Stomach smooth muscle (tissue), 2 donors: ENCODE measurements at regions not wholly inside any gene's neighbourhood (a gene's known extent, or its start where the extent isn't known, plus 50 kb on each side); places are given as distances from the start of the nearest gene placed in this dataset.

Experiments
- H3K27ac ChIP-seq: one replicate; pipeline ENCODE4 v1.7.0; 2013; ENCODE audit warnings: mild to moderate bottlenecking, low read length, inconsistent platforms
- H3K27me3 ChIP-seq, 2 donors: one replicate each; pipeline ENCODE4 v1.7.0; 2013; ENCODE audit warnings: low read length in 2 of 2; ENCODE audit not compliant: insufficient read depth in 2 of 2, control insufficient read depth in 1 of 2
- H3K36me3 ChIP-seq, 2 donors: one replicate each; pipeline ENCODE4 v1.7.0; 2013; ENCODE audit warnings: low read length in 2 of 2; ENCODE audit not compliant: control insufficient read depth in 2 of 2, insufficient read depth in 2 of 2
- H3K4me1 ChIP-seq: one replicate; pipeline ENCODE4 v1.7.0; 2013; ENCODE audit warnings: low read length; ENCODE audit not compliant: control insufficient read depth, insufficient read depth
- H3K4me3 ChIP-seq, 2 donors: one replicate each; pipeline ENCODE4 v1.7.0; 2013; ENCODE audit warnings: low read length in 2 of 2
- H3K9ac ChIP-seq, 2 donors: one replicate each; pipeline ENCODE4 v1.7.0; 2013; ENCODE audit warnings: low read length in 2 of 2, mild to moderate bottlenecking in 1 of 2
- H3K9me3 ChIP-seq, 2 donors: one replicate each; pipeline ENCODE4 v1.7.0; 2013; ENCODE audit warnings: low read length in 2 of 2; ENCODE audit not compliant: control insufficient read depth in 2 of 2
- donor health status: healthy.
- donor health status: Pancreatic carcinoma.

- Histone ChIP-seq H3K4me1 (no peaks in the 10 kb centered on the region), H3K27ac (no peak overlapping the region), H3K9ac (no peak overlapping the region), H3K27me3 (no peaks in the 10 kb centered on the region), H3K4me3 (no peak overlapping the region), H3K9me3 (no peaks in the 10 kb centered on the region), H3K36me3 (no peaks in the 10 kb centered on the region)
These were observed 154.0 kb downstream of the INHBB start for GRCh38 chr2:120499784-120500495.

GRCh38 chr2:120501591-120501990 is 155.7 kb downstream of the INHBB start:
- Histone ChIP-seq H3K9me3 (no peaks in the 10 kb centered on the region), H3K9ac (no peak overlapping the region), H3K36me3 (no peaks in the 10 kb centered on the region), H3K4me1 (no peaks in the 10 kb centered on the region), H3K4me3 (no peak overlapping the region), H3K27me3 (no peaks in the 10 kb centered on the region), H3K27ac (no peak overlapping the region)

- Histone ChIP-seq H3K36me3 (no peaks in the 10 kb centered on the region), H3K9ac (no peak overlapping the region), H3K4me3 (no peak overlapping the region), H3K27ac (no peak overlapping the region), H3K9me3 (no peaks in the 10 kb centered on the region), H3K27me3 (no peaks in the 10 kb centered on the region), H3K4me1 (no peaks in the 10 kb centered on the region)
These were observed 156.4 kb downstream of the INHBB start for GRCh38 chr2:120502357-120502756.

GRCh38 chr2:120502761-120503160 is 156.8 kb downstream of the INHBB start:
- Histone ChIP-seq H3K9ac (no peak overlapping the region), H3K36me3 (no peaks in the 10 kb centered on the region), H3K9me3 (no peaks in the 10 kb centered on the region), H3K4me1 (no peaks in the 10 kb centered on the region), H3K27me3 (no peaks in the 10 kb centered on the region), H3K4me3 (no peak overlapping the region), H3K27ac (no peak overlapping the region)

- Histone ChIP-seq H3K27me3 (no peaks in the 10 kb centered on the region), H3K9ac (no peak overlapping the region), H3K9me3 (no peaks in the 10 kb centered on the region), H3K4me3 (no peak overlapping the region), H3K27ac (no peak overlapping the region), H3K36me3 (no peaks in the 10 kb centered on the region), H3K4me1 (no peaks in the 10 kb centered on the region)
These were observed 157.4 kb downstream of the INHBB start for GRCh38 chr2:120503206-120503792.

GRCh38 chr2:120503793-120504571 is 158.0 kb downstream of the INHBB start:
- Histone ChIP-seq H3K27me3 (no peaks in the 10 kb centered on the region), H3K36me3 (no peaks in the 10 kb centered on the region), H3K4me1 (no peaks in the 10 kb centered on the region), H3K9me3 (no peaks in the 10 kb centered on the region), H3K4me3 (no peak overlapping the region), H3K9ac (no peak overlapping the region), H3K27ac (no peak overlapping the region)

GRCh38 chr2:120504936-120505705 is 159.2 kb downstream of the INHBB start:
- Histone ChIP-seq H3K27me3 (no peaks in the 10 kb centered on the region), H3K9me3 (no peaks in the 10 kb centered on the region), H3K4me3 (no peak overlapping the region), H3K36me3 (no peaks in the 10 kb centered on the region), H3K9ac (no peak overlapping the region), H3K27ac (no peak overlapping the region), H3K4me1 (no peaks in the 10 kb centered on the region)

GRCh38 chr2:120508567-120509041 is 162.7 kb downstream of the INHBB start:
- Histone ChIP-seq H3K9ac (no peak overlapping the region), H3K36me3 (no peaks in the 10 kb centered on the region), H3K27ac (no peak overlapping the region), H3K9me3 (no peaks in the 10 kb centered on the region), H3K27me3 (no peaks in the 10 kb centered on the region), H3K4me1 (no peaks in the 10 kb centered on the region), H3K4me3 (no peak overlapping the region)

GRCh38 chr2:120509213-120509815 is 163.4 kb downstream of the INHBB start:
- H3K27ac ChIP-seq: no peak overlapping the region
- H3K36me3 ChIP-seq: no peaks in the 10 kb centered on the region
- no peak overlapping the region for H3K9ac ChIP-seq
- H3K4me1 ChIP-seq: no peaks in the 10 kb centered on the region
- no peaks in the 10 kb centered on the region for H3K27me3 ChIP-seq
- no peak overlapping the region for H3K4me3 ChIP-seq
- no peaks in the 10 kb centered on the region for H3K9me3 ChIP-seq
